ENCODE measurements at regions not wholly inside any gene's neighbourhood (a gene's known extent, or its start where the extent isn't known, plus 50 kb on each side); places are given as distances from the start of the nearest gene placed in this dataset.
"Not testable (repeated sequence)": the region's sequence is repeated elsewhere in the genome, so short reads cannot be mapped to it uniquely, and the experiment has no call there.

GRCh38 chr2:122022531-122022930, 267.1 kb downstream of the TSN start:
- no peak for DNase-seq

- DNase-seq, result peak; percentile 9 to 24
These were observed 267.8 kb downstream of the TSN start for GRCh38 chr2:122023059-122023864.

GRCh38 chr2:122027510-122028217, 272.2 kb downstream of the TSN start:
- DNase-seq, result no peak

- no peak for DNase-seq
These were observed 273.1 kb downstream of the TSN start for GRCh38 chr2:122028371-122029100.

GRCh38 chr2:122029456-122029855, 274.0 kb downstream of the TSN start:
- no peak for DNase-seq

GRCh38 chr2:122029945-122030344, 274.5 kb downstream of the TSN start:
- peak in 1 of 2 experiments; percentile 17 for DNase-seq

- peak; percentile 82 to 91 for DNase-seq
These were observed 276.3 kb downstream of the TSN start for GRCh38 chr2:122031544-122032263.

GRCh38 chr2:122032264-122032645, 276.8 kb downstream of the TSN start:
- peak in 1 of 2 experiments; percentile 18 for DNase-seq

GRCh38 chr2:122033778-122034177, 278.3 kb downstream of the TSN start:
- no peak for DNase-seq

GRCh38 chr2:122034344-122034743, 278.9 kb downstream of the TSN start:
- no peak for DNase-seq

- no peak for DNase-seq
These were observed 279.3 kb downstream of the TSN start for GRCh38 chr2:122034777-122035176.

GRCh38 chr2:122038816-122039215, 283.4 kb downstream of the TSN start:
- DNase-seq, result not testable (repeated sequence)

- DNase-seq, result no peak
These were observed 286.0 kb downstream of the TSN start for GRCh38 chr2:122041455-122041854.

- not testable (repeated sequence) for DNase-seq
These were observed 296.2 kb downstream of the TSN start for GRCh38 chr2:122051659-122052058.

GRCh38 chr2:122055521-122055931, 300.1 kb downstream of the TSN start:
- DNase-seq, result no peak

- DNase-seq, result no peak
These were observed 301.4 kb downstream of the TSN start for GRCh38 chr2:122056853-122057252.

- no peak for DNase-seq
These were observed 305.8 kb downstream of the TSN start for GRCh38 chr2:122061206-122061605.

- DNase-seq, result no peak
These were observed 306.4 kb downstream of the TSN start for GRCh38 chr2:122061831-122062230.

GRCh38 chr2:122062506-122062905, 307.1 kb downstream of the TSN start:
- DNase-seq, result no peak

GRCh38 chr2:122063716-122064115, 308.3 kb downstream of the TSN start:
- DNase-seq, result no peak

GRCh38 chr2:122070241-122070731, 314.8 kb downstream of the TSN start:
- DNase-seq, result no peak

- no peak for DNase-seq
These were observed 317.2 kb downstream of the TSN start for GRCh38 chr2:122072666-122073065.

- no peak for DNase-seq
These were observed 318.8 kb downstream of the TSN start for GRCh38 chr2:122074201-122074600.
